Activated naive CD4-positive, alpha-beta T cell treated with anti-CD3 and anti-CD28 coated beads for 36 hours (primary cell): ENCODE measurements at regions not wholly inside any gene's neighbourhood (a gene's known extent, or its start where the extent isn't known, plus 50 kb on each side); places are given as distances from the start of the nearest gene placed in this dataset.

Experiments
- CTCF ChIA-PET: fragments of 350-600 bp; sonication (Branson Sonifier 250); formaldehyde crosslinking; loops from one replicate; lab custom pipeline; 2021; ENCODE audit warnings: antibody characterized with exemption; lab: Charles Lee
- DNase-seq: peaks from one replicate; pipeline ENCODE4 v3.0.0-alpha.2; 2020
- H3K27ac Mint-ChIP-seq: one replicate; pipeline ENCODE4 v1.8.0; 2021; ENCODE audit warnings: mild to moderate bottlenecking, mixed read lengths
- H3K27me3 Mint-ChIP-seq: one replicate; pipeline ENCODE4 v1.8.0; 2021; ENCODE audit warnings: low read depth, mixed read lengths
- H3K36me3 Mint-ChIP-seq: one replicate; pipeline ENCODE4 v1.8.0; 2021; ENCODE audit warnings: low read depth, mixed read lengths
- H3K4me1 Mint-ChIP-seq: one replicate; pipeline ENCODE4 v1.8.0; 2021; ENCODE audit warnings: low read depth, mixed read lengths
- H3K4me3 Mint-ChIP-seq: one replicate; pipeline ENCODE4 v1.8.0; 2021; ENCODE audit warnings: mild to moderate bottlenecking, moderate library complexity, mixed read lengths
- H3K9me3 Mint-ChIP-seq: one replicate; pipeline ENCODE4 v1.8.0; 2021; ENCODE audit warnings: mixed read lengths
- intact Hi-C: fragments of 100-400 bp; cut with micrococcal nuclease; formaldehyde crosslinking; loops from one replicate; pipeline ENCODE4 v1.15.1; 2023

- no peaks in the 10 kb centered on the region for H3K36me3 Mint-ChIP-seq
- no peaks in the 10 kb centered on the region for H3K9me3 Mint-ChIP-seq
- H3K4me3 Mint-ChIP-seq: no peak overlapping the region
- H3K27ac Mint-ChIP-seq: no peak overlapping the region
- no peak for DNase-seq
- CTCF ChIA-PET: interaction anchor here (0.8 to 1.2 kb wide), 3 partner anchors 14 to 126 kb away, joined by 3 read pairs; no protein-coding TSS in a partner anchor
- H3K27me3 Mint-ChIP-seq: no peaks in the 10 kb centered on the region
- H3K4me1 Mint-ChIP-seq: peaks cover 35% of the 10 kb centered on the region
- intact Hi-C loops: no loop called here
These were observed 52.8 kb upstream of the IFFO2 start for GRCh38 chr1:19009126-19009881.

GRCh38 chr1:19007491-19008441, 51.3 kb upstream of the IFFO2 start:
- DNase-seq: no peak
- intact Hi-C loops: no loop called here
- Mint-ChIP-seq H3K4me1 (peaks cover 45% of the 10 kb centered on the region), H3K9me3 (peaks cover 3% of the 10 kb centered on the region), H3K27me3 (no peaks in the 10 kb centered on the region), H3K4me3 (no peak overlapping the region), H3K36me3 (no peaks in the 10 kb centered on the region), H3K27ac (no peak overlapping the region)
- CTCF ChIA-PET: interaction anchor here (0.5 kb wide), 1 partner anchor 111 kb away, joined by 3 read pairs; no protein-coding TSS in a partner anchor

DNA sequence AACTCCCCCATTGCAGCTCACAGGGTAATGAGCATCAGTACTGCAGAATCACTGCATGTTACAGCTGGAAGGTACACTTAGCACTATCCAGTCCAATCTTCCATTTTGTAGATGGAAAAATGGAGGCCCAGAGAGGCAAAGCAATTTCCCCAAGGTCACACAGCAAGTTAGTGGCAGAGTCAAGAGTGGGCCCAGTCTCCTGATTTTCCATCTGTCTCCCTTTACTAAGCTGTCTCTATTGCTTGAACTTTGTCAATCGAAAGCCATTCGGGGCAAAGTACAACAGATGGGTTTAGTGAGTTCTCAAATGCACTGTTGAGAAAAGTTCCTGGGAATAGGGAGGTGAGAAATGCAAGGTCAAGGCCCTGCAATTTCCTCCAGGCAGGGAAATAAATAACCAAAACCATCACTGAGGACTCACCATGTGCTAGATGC, 50.4 kb upstream of the IFFO2 start:
- Mint-ChIP-seq H3K27ac (no peak overlapping the region), H3K36me3 (peaks cover 2% of the 10 kb centered on the region), H3K4me3 (no peak overlapping the region), H3K4me1 (peaks cover 40% of the 10 kb centered on the region), H3K9me3 (peaks cover 8% of the 10 kb centered on the region), H3K27me3 (no peaks in the 10 kb centered on the region)
- CTCF ChIA-PET: interaction anchor here (0.5 kb wide), 1 partner anchor 110 kb away, joined by 3 read pairs; no protein-coding TSS in a partner anchor
- DNase-seq: no peak
- intact Hi-C loops: no loop called here
